Spleen (tissue), 7 donors: ENCODE measurements at regions not wholly inside any gene's neighbourhood (a gene's known extent, or its start where the extent isn't known, plus 50 kb on each side); places are given as distances from the start of the nearest gene placed in this dataset.

Experiments
- POLR2A ChIP-seq, 3 donors: fragments of 450-650 bp; IDR thresholded peaks; one replicate each; pipeline ENCODE4 v1.5.1; 2017; ENCODE audit warnings: antibody characterized with exemption in 3 of 3, mild to moderate bottlenecking in 1 of 3
- TF ChIP-seq, protein P1 (sequence below), 11 experiments: fragments of 200-600 bp in 7 of 11; fragments of 450-650 bp in 4 of 11; sonication (generic) in 4 of 11; IDR thresholded peaks in 8 of 11; conservative IDR thresholded peaks in 3 of 11; 1 replicate in 7 of 11; 2 replicates in 4 of 11; pipeline versions ENCODE4 v1.4.0 to v1.8.0; 2016 to 2021; ENCODE audit warnings: antibody characterized with exemption in 11 of 11, inconsistent platforms in 4 of 11, mild to moderate bottlenecking in 1 of 11
- donor health status: DM: no; HTN: no; CAD: no; lungs with moderate emphysema.
- donor health status: DM: no; HTN: no; CAD: no.
- donor health status: DM: no; HTN: no; CAD: no.

DNA sequence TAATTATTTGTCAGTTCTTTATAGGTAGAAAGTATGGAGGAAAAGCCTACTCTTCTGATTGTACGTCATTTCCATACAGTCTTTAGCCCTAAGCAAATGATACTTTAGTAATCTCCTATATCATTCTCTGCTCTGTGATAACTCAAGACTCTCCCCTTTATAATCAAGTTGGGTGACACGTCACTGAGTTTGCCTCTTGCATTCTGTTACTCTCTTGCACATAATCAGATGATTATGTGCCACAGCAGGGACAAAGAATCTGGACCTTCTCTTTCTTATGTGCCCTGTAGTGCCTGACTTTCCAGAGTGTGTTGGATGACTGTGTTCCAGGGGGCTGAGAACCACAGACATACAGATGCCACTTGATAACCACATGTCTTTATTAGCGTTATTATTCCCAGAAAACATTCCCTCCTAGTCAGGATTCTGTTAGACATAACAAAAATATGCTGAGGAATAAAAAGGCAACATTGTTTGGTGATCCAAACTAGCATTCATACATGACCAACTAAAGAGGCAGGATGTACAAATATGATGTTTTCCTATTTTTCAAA, 116.4 kb upstream of the HGF start:
- no peak for TF ChIP-seq POLR2A (IDR thresholded peaks at IDR 0.05)
- TF ChIP-seq, protein P1, sequence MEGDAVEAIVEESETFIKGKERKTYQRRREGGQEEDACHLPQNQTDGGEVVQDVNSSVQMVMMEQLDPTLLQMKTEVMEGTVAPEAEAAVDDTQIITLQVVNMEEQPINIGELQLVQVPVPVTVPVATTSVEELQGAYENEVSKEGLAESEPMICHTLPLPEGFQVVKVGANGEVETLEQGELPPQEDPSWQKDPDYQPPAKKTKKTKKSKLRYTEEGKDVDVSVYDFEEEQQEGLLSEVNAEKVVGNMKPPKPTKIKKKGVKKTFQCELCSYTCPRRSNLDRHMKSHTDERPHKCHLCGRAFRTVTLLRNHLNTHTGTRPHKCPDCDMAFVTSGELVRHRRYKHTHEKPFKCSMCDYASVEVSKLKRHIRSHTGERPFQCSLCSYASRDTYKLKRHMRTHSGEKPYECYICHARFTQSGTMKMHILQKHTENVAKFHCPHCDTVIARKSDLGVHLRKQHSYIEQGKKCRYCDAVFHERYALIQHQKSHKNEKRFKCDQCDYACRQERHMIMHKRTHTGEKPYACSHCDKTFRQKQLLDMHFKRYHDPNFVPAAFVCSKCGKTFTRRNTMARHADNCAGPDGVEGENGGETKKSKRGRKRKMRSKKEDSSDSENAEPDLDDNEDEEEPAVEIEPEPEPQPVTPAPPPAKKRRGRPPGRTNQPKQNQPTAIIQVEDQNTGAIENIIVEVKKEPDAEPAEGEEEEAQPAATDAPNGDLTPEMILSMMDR (IDR thresholded peaks at IDR 0.05 in 8 of 11, conservative IDR thresholded peaks at IDR 0.05 in 3 of 11): no peak
